Frontal cortex (tissue), 3 donors: ENCODE measurements at regions not wholly inside any gene's neighbourhood (a gene's known extent, or its start where the extent isn't known, plus 50 kb on each side); places are given as distances from the start of the nearest gene placed in this dataset.

Experiments used
- DNase-seq, 2 donors: peaks; one replicate each; pipeline ENCODE4 v3.0.0; 2012; ENCODE audit warnings: low spot score in 2 of 2
- FAIRE-seq: peaks from 2 replicates; lab custom pipeline; 2012; peaks lifted over from hg19 to GRCh38; lab: Jason Lieb, UNC
- donor health status: control.
- donor health status: control.
- donor health status: control.

DNA sequence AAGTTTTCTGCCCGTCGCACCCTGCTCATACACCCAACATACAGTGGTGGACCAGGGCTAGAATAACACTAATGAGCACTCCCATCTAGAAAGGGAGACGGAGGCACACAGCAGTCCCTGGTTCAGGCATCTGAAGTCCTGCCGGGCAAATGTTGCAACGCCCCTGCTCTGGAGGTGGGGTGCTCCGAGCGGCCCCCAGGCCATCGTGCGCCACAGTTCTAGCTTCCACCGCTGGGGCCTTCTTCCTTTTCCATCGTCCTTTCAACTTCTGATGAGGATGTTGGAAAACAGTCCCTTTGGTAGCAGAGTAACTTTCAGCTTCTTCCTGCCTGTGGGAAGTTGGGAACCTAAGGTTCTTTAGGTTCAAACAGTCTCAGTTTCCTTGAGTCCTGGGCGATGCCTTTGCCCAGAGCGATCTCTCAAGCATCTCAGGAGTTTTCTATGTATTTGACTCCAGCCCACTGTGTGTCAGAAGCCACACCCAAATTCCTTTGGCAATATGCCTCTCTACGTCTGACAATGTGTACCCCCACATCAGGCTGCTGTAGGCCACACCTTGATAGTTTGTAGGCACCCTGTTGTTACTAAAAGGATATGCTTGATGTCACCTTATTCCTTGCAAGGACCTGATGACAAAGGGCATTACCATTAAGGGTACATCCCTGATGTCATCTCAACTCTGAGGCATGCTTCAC lies 258.8 kb downstream of the GLI2 start:
- FAIRE-seq (no peak), DNase-seq (no peak)

GRCh38 chr2:120995152-120995551 lies 259.5 kb downstream of the GLI2 start:
- DNase-seq (no peak), FAIRE-seq (no peak)

DNA sequence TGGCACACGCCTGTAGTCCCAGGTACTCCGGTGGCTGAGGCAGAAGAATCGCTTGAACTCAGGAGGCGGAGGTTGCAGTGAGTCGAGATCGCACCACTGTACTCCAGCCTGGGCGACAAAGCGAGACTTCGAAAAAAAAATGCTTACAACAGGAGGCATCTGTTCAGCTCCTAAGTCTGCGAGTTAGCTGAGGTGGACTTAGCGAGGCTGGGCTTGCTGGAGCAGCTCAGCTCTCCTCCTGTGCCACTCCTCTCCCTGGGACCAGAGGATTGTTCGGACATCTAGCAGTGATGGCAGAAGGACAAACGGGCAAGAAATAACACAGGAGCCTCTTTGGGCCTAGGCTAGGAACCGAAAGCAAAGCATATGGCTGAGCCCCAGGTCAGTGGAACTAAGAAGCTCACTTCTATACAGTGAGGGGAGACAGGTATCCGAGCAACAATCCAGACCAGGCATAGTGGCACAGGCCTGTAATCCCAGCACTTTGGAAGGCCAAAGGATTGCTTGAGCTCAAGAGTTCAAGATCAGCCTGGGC lies 260.1 kb downstream of the GLI2 start:
- no peak for FAIRE-seq

GRCh38 chr2:120999377-121000097 lies 263.9 kb downstream of the GLI2 start:
- no peak for FAIRE-seq

More for the DNA sequence above, 260.1 kb downstream of the GLI2 start:
- no peak for DNase-seq

DNA sequence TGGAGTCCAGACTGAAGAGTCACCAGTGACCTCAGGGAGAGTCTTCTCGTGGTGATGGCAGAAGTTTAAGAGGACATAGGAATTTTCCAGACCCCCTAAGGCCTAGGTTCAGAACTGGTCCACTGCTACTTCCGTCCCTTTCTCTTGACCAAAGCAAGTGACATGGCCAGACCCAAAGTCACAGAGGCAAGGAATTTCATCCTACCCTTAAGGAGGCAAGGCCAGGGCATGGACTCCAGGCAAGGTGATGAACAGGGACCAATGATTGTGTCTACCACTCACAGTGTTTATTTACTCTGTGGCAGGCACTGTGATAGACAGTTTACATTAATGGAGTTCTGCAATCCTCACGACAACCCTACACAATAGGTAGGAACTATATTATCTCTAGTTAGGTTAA lies 265.1 kb downstream of the GLI2 start:
- DNase-seq (no peak), FAIRE-seq (no peak)

More at GRCh38 chr2:120999377-121000097, 263.9 kb downstream of the GLI2 start:
- no peak for DNase-seq

- DNase-seq (no peak), FAIRE-seq (no peak)
These were observed 266.0 kb downstream of the GLI2 start for GRCh38 chr2:121001641-121002040.

DNA sequence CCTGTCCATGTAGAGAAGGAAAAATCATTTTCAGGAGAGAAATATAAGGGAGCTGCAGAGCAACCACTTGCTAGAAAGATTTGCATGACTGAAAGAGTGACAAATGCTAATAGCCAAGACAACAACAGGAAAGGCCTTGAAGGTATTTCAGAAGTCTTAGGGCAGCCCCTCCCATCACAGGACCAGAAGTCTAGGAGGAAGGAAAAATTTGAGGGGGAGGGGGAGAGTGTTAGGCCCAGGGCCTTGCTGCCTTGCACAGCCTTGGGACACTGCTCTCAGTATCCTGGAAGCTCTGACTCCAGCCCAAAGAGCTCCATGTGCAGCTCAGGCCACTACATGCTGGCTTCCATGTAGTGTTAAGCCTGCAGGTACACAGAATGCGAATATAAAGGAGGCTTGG lies 266.9 kb downstream of the GLI2 start:
- no peak for DNase-seq
- FAIRE-seq: no peak

GRCh38 chr2:121003391-121003790 lies 267.7 kb downstream of the GLI2 start:
- no peak for DNase-seq
- no peak for FAIRE-seq

GRCh38 chr2:121004359-121004758 lies 268.7 kb downstream of the GLI2 start:
- FAIRE-seq: no peak
- DNase-seq: no peak

DNA sequence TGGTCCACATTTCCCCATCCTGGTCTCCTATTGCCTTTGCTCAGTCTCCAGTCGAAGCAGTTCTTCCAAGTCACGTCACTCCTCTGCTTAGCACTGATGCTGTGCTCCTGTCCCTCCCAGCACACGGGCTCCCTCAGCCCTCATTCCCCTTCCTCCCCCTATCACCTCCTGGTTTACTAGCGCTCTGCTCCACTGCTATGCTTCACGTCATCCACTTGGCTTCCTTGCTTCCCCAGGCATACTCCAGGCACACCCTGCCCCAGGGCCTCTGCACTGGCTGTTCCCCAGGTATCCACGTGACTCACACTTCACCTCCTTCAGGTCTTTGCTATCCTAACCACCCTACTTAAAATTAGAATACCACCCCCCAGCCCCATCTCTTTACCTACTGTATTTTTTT lies 269.3 kb downstream of the GLI2 start:
- no peak for DNase-seq
- FAIRE-seq: no peak

- no peak for DNase-seq
- FAIRE-seq: no peak
These were observed 269.8 kb downstream of the GLI2 start for GRCh38 chr2:121005453-121005852.

GRCh38 chr2:121006743-121007489 lies 271.2 kb downstream of the GLI2 start:
- no peak for FAIRE-seq
- no peak for DNase-seq

GRCh38 chr2:121007490-121007853 lies 271.8 kb downstream of the GLI2 start:
- FAIRE-seq (no peak), DNase-seq (no peak)

DNA sequence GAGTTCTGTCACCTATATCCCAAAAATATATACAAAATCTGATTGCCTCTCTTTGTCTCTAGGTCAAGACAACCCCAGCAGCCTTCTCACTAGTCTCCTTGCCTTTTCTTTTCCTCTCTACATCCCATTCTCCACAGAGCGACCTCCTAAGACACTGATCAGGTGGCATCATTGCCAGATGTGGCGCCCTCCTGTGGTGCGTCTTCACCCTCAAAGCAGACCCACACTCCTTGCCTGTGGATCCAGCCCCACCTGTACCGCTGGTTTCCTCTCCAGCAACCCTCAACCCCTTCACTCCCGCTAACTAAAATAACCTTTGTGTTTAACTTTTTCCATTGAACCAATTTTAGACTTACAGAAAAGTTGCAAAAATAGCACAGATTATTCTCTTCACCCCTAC lies 273.3 kb downstream of the GLI2 start:
- FAIRE-seq: no peak

GRCh38 chr2:121010998-121011397 lies 274.0 kb downstream of the TFCP2L1 start:
- DNase-seq (no peak), FAIRE-seq (no peak)

More for the DNA sequence above, 273.3 kb downstream of the GLI2 start:
- no peak for DNase-seq

- FAIRE-seq (no peak), DNase-seq (no peak)
These were observed 270.1 kb downstream of the TFCP2L1 start for GRCh38 chr2:121014876-121015275.

DNA sequence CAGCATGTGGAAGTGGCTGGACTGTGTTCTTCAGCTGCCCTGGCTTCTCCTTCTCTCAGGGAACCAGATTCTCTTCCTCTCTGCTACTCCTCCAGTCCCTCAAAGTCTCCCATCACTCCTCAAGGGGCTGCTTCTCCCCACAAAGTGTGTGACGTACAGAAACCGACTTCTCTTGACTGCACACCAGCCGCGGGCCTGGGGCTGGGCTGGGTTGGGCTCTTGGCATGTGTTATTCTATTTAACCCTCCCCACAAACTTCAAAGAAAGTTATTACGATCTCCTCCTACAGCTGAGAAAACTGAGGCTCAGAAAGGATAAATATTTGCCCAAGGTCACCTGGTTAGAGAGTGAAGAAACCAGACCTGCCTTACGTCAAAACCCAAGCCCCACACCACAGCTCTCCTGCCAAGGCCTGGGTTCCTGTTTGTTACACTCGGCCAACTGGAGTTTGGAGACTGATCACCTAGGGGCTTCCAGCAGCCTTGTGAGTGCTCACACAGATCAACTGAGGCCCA lies 269.0 kb downstream of the TFCP2L1 start:
- no peak for DNase-seq

DNA sequence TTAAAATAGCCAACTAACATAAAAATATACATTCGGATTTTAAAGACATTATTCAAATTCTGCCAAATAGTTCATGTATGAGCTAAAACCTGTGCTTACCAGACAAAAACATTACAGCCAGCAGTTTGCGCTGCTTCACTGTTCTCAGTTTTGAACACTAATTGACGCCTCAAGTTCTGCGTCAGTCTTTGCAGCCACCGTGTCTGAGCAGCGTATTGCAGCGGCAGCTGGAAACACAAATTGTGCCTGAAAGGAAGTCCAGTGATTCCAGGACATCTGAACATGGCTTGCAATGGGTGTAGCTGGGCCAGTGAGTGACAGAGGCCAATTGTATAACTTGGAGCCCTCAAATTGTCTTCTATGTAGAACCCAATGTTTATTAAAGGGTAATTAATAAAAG lies 267.6 kb downstream of the TFCP2L1 start:
- FAIRE-seq: no peak
- no peak for DNase-seq

More for the DNA sequence above, 269.0 kb downstream of the TFCP2L1 start:
- no peak for FAIRE-seq

GRCh38 chr2:121018136-121019061 lies 266.6 kb downstream of the TFCP2L1 start:
- no peak for DNase-seq
- FAIRE-seq: no peak
